MM.1S (cell line): ENCODE measurements at regions not wholly inside any gene's neighbourhood (a gene's known extent, or its start where the extent isn't known, plus 50 kb on each side); places are given as distances from the start of the nearest gene placed in this dataset.

Source experiments
- CTCF ChIP-seq: fragments of 300-600 bp; sonication (generic); IDR thresholded peaks from 2 replicates; pipeline ENCODE4 v1.5.1; 2016; ENCODE audit warnings: antibody characterized with exemption, low read length, mixed read lengths
- EZH2 ChIP-seq: fragments of 300-600 bp; sonication (generic); optimal IDR thresholded peaks from 2 replicates; pipeline ENCODE3; 2017; ENCODE audit warnings: low read depth, mild to moderate bottlenecking, antibody characterized with exemption, low read length, mixed read lengths
- EZH2phosphoT487 ChIP-seq: fragments of 300-600 bp; sonication (generic); IDR thresholded peaks from 2 replicates; pipeline ENCODE4 v1.6.1; 2018; ENCODE audit warnings: antibody characterized with exemption, low read length

DNA sequence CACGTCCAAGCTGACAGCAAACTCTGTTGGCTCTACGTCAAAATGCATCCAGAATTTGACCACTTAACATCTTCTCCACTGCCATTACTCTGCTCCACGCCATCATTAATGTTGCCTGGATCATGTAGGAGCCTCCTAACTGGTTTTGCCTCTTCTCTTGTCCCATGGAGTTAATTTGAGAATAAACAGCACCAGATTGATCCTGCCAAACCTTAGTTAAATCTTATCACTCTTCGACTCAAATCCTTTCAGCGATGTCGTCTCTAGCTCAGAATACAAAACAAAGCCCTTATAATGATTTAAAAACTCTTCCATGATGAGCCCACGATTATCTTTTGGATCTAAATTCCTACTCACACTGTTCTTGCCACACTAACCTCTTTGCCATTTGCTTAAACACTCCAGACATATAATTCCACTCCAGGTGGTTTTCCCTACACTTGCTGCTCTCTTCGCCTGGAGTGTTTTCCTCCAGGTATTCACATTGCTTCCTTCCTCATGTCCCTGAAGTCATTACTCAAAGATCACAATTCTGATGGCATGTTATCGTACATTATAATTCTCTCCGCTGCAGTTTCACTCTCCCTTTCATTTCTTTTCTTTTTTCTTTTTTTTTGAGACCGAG lies 90.7 kb upstream of the KCNK2 start:
- TF ChIP-seq EZH2 (no peak), CTCF (no peak), EZH2phosphoT487 (no peak)
